ENCODE measurements at regions not wholly inside any gene's neighbourhood (a gene's known extent, or its start where the extent isn't known, plus 50 kb on each side); places are given as distances from the start of the nearest gene placed in this dataset.

DNA sequence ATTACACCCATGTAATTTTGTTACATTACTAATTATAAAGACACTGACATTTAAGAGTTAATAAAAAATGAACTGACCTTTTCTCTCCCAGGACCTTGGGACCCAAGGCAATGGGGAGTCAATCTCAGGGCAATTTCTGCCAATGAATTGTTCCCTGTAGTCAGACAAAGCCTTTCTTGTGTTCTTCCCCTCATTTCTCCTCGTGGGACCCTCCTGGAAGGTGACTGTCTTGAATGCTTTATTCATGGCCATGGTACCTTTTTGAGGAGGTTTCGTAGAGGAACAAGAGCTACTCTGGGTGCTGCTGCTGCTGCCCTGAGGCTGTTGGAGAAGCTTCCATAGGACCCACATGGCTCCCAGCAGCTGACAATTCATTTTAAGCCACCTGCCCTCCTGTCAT is 190.3 kb downstream of the SNX18 start:
- Mint-ChIP-seq H3K4me1 (peaks cover 10 to 21% (median 15%) of the 10 kb centered on the region in 3 donors), H3K27me3 (peaks cover 2% of the 10 kb centered on the region), H3K27ac (no peak overlapping the region), H3K36me3 (no peaks in the 10 kb centered on the region), H3K4me3 (no peak overlapping the region), H3K9me3 (peaks cover 0 to 2% (median 0%) of the 10 kb centered on the region in 3 donors)

DNA sequence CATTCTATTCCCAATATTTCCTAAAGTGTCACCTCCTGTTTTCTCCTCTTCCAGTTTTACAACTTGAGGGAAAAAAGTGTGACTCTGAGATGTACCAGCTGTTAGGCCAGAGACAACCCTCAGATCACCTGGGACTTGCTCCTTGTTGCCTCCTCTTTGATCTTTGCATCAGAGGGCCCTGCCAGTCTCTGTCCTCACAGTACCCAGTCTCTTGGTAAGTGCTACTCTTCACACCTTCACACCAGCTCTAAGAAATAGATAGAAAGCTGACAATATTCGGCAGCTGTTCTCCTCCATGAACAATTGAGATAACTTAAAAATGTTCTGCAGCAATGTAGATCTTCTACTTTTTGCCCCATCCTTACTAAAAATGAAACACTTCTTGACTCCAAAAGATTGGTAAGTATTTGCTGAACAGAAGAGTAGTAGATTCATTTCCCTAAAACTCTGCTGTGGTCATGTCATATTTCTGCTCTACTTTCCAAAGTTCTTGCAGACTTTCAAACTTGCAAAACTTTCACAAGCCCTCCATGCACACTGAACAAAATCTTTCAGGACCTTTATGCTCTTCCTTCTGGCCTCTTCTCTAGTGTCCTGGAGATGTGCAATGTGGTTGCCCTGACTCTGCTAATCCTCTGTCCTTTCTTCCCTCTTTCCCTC is 188.6 kb downstream of the SNX18 start:
- no peaks in the 10 kb centered on the region for H3K36me3 Mint-ChIP-seq
- peaks cover 0 to 2% (median 0%) of the 10 kb centered on the region in 3 donors for H3K9me3 Mint-ChIP-seq
- H3K27ac Mint-ChIP-seq = no peak overlapping the region
- no peaks in the 10 kb centered on the region for H3K27me3 Mint-ChIP-seq
- peaks cover 10 to 26% (median 15%) of the 10 kb centered on the region in 3 donors for H3K4me1 Mint-ChIP-seq
- H3K4me3 Mint-ChIP-seq = peak overlapping the region in 1 of 4 donors; percentile 32

DNA sequence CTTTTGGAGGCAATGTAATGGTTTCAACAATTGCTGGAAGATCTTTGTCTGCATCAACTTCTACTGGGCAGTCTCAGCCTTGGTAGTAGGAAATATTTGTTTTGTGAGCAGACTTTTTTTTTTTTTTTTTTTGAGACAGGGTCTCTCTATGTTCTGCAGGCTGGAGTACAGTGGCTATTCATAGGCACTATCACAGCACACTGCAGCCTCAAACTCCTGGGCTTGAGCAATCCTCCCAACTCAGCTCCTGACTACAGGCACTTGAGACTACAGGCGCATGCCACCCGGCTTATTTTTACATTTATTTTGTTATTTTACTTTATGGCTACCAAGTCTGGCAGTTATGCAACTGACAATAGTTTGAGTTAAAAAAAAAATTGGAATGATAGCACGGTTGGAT is 187.3 kb downstream of the SNX18 start:
- H3K36me3 Mint-ChIP-seq = no peaks in the 10 kb centered on the region
- H3K4me3 Mint-ChIP-seq = no peak overlapping the region
- H3K9me3 Mint-ChIP-seq = peaks cover 0 to 2% (median 0%) of the 10 kb centered on the region in 3 donors
- H3K27ac Mint-ChIP-seq = no peak overlapping the region
- H3K27me3 Mint-ChIP-seq = no peaks in the 10 kb centered on the region
- H3K4me1 Mint-ChIP-seq = peaks cover 10 to 26% (median 15%) of the 10 kb centered on the region in 3 donors

DNA sequence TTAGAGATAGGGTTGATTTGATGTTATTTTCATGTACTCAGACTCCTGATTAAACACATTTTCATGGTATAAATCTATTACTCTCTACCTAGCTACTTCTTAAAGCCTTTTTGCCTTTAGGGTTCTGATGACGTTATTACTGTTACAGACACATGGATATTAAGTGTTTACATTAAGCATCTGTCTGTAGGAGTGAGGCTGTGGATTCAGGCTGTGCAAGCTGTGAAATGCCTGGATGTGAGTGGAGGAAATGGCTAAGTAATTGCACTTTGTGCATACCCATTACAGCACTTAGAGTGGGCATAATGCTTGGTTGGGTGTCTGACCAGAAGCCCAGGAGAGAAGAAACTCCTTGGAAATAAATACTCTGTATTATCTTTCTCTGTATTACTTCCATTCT is 186.8 kb downstream of the SNX18 start:
- H3K4me1 Mint-ChIP-seq = peaks cover 10 to 26% (median 15%) of the 10 kb centered on the region in 3 donors
- H3K27me3 Mint-ChIP-seq = no peaks in the 10 kb centered on the region
- no peak overlapping the region for H3K27ac Mint-ChIP-seq
- no peak overlapping the region for H3K4me3 Mint-ChIP-seq
- no peaks in the 10 kb centered on the region for H3K36me3 Mint-ChIP-seq
- H3K9me3 Mint-ChIP-seq = peaks cover 0 to 4% (median 0%) of the 10 kb centered on the region in 3 donors

DNA sequence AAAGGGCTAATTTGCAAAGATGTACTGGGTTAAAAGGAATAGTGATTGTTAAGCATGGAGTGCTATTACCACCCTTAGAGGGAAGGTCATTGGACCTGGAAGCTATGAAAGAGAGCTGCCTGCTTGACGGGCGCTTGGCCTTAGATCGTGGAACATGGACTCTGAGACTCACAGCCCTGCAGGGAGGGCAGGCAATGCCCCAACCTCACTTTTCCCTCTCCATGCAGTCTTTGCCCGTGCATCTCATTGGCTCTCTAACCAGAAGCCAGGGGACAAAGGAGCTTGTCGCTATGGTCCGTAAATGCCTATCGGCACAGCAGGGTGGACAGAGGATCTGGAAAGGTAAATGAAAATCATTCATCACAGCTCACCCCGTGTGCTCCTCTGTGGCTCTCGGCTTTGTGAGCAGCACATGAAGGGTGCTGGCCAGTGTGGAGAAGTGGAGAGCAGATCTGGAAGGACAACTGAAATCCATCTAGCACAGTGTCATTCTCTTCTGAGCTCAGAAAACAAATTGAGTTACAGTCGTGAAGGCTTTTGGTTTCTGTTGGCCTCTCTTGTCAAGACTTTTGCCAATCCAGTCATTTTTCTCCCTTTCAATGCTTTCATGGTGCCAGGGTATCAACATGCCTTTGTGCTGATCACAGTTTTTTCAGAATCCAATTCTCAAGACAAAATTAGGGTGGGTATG is 186.2 kb downstream of the SNX18 start:
- Mint-ChIP-seq H3K9me3 (peaks cover 0 to 5% (median 0%) of the 10 kb centered on the region in 3 donors), H3K4me1 (peaks cover 10 to 26% (median 15%) of the 10 kb centered on the region in 3 donors), H3K36me3 (no peaks in the 10 kb centered on the region), H3K4me3 (no peak overlapping the region), H3K27ac (no peak overlapping the region), H3K27me3 (no peaks in the 10 kb centered on the region)

DNA sequence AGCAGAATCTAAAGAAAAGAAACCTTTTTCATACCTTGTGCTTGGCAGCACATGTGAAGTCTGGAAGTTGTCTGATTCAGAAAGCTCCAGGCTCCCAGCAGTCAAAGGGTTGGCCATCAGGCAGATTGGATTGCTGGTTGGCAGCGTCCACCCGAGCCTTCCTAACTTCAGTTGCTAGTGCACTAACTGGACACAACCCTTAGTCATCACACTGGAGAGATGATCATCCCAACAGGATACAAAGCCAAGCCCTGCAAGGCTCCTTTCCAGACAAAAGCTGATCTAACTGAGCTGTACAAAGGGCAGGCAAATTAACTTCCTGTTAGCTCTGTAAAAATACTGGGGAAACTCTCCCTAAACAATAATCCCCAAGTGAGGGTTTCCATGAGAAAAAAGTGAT is 185.6 kb downstream of the SNX18 start:
- peaks cover 10 to 26% (median 15%) of the 10 kb centered on the region in 3 donors for H3K4me1 Mint-ChIP-seq
- H3K9me3 Mint-ChIP-seq = peaks cover 0 to 5% (median 0%) of the 10 kb centered on the region in 3 donors
- no peaks in the 10 kb centered on the region for H3K27me3 Mint-ChIP-seq
- no peak overlapping the region for H3K4me3 Mint-ChIP-seq
- peak overlapping the region in 1 of 3 donors; percentile 48 for H3K27ac Mint-ChIP-seq
- H3K36me3 Mint-ChIP-seq = no peaks in the 10 kb centered on the region

DNA sequence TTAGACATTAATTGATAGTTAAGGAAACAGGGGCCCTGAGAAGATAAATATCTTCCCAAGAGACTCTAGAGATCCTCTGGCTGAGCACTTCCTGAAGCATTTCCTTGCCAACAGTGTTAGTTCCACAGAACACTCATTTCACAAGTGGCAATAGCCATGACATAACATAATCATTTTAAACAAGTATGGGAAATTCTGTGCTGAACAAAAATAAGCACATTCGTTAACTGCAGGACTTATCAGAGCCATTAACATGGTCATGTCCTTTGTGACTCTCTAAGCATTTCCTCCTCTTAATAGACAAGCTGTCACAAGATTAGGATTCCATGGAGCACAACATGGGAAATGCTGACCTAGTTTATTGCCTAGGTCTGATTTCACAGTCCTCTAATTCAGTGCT is 184.9 kb downstream of the SNX18 start:
- no peaks in the 10 kb centered on the region for H3K36me3 Mint-ChIP-seq

DNA sequence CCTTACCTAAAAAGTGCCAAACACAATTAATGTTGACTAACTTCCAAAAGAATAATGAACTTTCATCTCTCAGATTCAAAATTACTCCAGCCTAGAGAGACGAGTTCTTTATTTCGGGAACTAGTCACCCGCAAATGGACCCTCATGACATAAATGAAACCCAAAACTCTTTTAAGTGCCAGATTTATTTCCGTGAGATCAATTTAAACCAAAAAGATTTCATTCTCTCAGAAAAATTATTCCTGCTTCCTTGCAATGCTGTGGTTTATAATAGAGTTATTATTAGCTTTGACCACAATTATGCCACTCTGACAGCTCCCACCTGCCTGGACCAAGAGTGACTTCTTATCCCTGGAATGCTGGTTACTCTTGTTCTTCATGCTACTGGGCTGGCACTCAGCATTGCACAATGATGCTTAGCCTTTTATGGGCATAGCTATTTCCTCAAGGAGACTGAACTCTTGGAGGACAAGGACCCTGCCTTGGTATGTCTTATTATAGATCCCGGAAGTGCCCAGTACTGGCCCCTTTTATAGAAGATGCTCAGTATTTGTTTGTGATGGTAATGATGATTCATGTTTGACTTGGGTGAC is 183.5 kb downstream of the SNX18 start:
- Mint-ChIP-seq H3K27ac (no peak overlapping the region), H3K4me3 (no peak overlapping the region), H3K27me3 (no peaks in the 10 kb centered on the region), H3K36me3 (no peaks in the 10 kb centered on the region), H3K9me3 (peaks cover 0 to 5% (median 0%) of the 10 kb centered on the region in 3 donors), H3K4me1 (peaks cover 2 to 14% (median 11%) of the 10 kb centered on the region in 3 donors)

More for the DNA sequence above, 184.9 kb downstream of the SNX18 start:
- Mint-ChIP-seq H3K9me3 (peaks cover 0 to 5% (median 0%) of the 10 kb centered on the region in 3 donors), H3K4me3 (no peak overlapping the region), H3K27ac (no peak overlapping the region), H3K4me1 (peaks cover 10 to 25% (median 15%) of the 10 kb centered on the region in 3 donors), H3K27me3 (no peaks in the 10 kb centered on the region)

DNA sequence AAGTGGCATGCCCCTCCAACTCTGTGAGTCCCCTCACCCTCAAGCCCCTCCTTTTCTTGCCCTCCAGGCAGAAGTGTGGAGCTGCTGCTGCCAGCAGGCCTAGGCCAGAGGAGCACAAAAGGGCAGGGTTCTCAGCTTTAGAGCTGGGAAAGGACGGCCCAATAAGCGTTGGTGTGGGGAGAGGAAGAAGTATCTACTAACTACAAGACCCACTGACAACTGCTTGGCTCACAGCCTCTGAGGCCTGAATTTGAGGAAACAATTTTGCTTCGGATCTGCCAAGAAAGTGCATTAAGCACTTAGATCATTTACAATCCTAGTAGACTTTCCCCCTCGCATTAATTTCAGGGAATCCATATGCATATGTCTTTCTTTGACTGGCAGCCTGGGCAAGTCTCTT is 179.4 kb downstream of the SNX18 start:
- Mint-ChIP-seq H3K4me1 (peaks cover 1 to 6% (median 3%) of the 10 kb centered on the region in 3 donors), H3K9me3 (peaks cover 0 to 5% (median 0%) of the 10 kb centered on the region in 3 donors), H3K27me3 (no peaks in the 10 kb centered on the region), H3K36me3 (no peaks in the 10 kb centered on the region), H3K27ac (no peak overlapping the region), H3K4me3 (no peak overlapping the region)

DNA sequence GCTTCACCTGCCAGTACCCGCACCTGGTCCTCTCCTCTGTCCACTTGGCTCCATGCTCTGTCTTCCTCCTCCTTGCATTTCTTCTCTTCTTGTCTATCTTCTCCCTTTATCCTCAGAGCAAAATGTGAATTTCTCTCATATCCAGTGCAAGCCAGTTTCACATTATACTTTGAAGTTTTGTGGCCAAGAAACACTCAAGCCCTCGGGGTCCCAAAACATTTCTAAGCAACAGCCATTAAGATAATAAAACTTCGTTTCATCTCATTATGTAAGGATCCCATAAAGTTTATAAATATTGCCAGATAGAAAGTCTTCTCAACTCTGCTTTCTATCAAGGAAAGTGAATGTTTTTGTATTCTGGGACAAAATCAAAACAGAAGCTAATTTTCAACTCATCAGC is 178.8 kb downstream of the SNX18 start:
- no peak overlapping the region for H3K27ac Mint-ChIP-seq
- H3K4me3 Mint-ChIP-seq = no peak overlapping the region

DNA sequence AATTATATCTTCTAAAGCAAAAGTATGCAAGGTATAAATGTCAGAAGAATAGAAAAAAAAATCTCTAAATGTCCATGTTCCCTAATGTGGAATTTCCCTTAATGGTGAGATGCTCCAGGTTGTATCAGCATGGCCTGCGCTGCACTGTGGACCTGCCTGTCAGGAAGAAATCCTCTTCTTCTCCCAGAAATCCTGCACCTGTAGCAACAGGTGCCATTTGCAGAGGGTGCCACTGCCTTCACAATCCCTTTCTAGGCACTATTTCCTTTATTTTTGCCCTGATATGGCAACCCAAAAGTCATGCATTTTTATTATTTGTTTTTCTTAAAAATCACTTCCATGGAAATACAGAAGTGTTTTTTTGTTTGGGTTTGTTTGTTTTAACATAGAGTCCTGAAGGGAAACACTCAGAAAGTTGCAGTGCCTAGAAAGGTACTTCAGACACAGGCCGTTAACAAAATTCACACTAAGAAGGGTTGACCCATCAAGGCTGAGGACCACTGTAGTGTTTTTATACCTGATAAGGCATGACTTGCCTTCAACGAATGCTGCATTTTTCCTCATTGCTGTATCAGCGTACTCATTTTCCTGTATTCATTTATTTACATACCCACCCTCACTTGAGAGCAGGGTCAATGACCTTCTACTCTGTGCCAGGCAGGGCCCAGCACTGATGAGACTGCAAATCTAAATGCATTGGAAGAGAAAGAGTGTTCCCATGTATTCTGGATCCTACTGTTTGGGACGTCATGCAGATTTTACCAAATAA is 177.8 kb downstream of the SNX18 start:
- Mint-ChIP-seq H3K27ac (no peak overlapping the region), H3K9me3 (peaks cover 0 to 5% (median 0%) of the 10 kb centered on the region in 3 donors), H3K36me3 (no peaks in the 10 kb centered on the region), H3K27me3 (no peaks in the 10 kb centered on the region), H3K4me1 (peaks cover 8 to 13% (median 11%) of the 10 kb centered on the region in 3 donors), H3K4me3 (no peak overlapping the region)

More for the DNA sequence above, 178.8 kb downstream of the SNX18 start:
- Mint-ChIP-seq H3K36me3 (no peaks in the 10 kb centered on the region), H3K4me1 (peaks cover 7 to 10% (median 9%) of the 10 kb centered on the region in 3 donors), H3K9me3 (peaks cover 0 to 5% (median 0%) of the 10 kb centered on the region in 3 donors), H3K27me3 (no peaks in the 10 kb centered on the region)

DNA sequence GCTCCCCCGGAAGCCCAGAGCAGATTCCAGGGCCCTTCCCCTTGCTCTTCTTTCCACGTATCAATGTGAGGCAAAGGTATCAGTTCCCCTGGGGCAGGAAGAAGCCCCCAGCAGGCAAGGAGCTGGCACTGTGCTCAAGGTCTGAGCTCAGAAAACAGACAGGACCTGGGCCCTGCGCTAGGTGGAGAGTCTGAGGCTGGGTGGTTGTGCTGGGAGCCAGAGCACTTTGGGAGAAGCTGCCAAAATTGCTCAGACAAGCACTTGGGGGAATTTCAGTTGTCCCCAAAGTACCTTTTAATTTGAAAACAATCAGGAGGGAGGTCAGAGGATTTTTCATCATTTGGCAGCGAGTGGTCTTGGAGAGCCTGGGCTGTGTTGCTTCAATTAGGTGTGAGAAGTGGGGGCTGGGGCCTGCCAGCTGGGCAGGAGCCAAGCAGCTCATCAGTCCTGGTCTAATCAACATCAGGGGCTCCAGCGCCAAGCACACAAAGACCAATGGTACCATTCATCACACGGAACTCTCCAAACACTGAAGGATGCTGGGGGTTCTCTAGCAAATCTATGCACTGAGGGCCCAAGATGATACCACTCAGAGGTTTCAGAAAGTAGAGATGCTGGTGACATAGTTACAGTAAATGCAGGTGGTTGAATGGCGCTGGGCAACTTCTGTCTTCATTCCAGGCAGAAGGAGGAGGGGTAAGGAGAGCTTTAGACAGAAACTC is 176.5 kb downstream of the SNX18 start:
- Mint-ChIP-seq H3K9me3 (no peaks in the 10 kb centered on the region), H3K27ac (no peak overlapping the region), H3K4me3 (no peak overlapping the region), H3K27me3 (no peaks in the 10 kb centered on the region), H3K36me3 (no peaks in the 10 kb centered on the region), H3K4me1 (peaks cover 13 to 20% (median 14%) of the 10 kb centered on the region in 3 donors)

DNA sequence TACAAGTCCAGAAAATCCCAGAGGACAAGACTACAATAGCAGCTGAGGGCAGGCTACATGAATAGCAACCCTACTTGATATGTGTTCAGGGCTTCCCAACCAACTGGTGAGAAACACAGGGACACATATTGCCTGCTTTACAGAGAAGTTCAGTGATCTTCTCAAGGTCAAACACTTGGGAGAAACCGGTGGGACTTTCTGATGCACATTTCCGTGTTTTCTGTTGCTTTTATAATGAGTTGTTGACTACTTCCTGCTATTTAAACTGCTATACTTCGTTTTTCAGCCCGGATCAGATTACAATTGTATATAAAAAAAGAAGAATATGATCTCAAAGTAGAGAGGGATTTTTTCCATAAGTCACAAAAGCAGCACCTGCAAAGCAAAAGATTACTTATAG is 175.1 kb downstream of the SNX18 start:
- no peak overlapping the region for H3K27ac Mint-ChIP-seq
- H3K9me3 Mint-ChIP-seq = no peaks in the 10 kb centered on the region
- no peaks in the 10 kb centered on the region for H3K27me3 Mint-ChIP-seq
- peaks cover 15 to 23% (median 18%) of the 10 kb centered on the region in 3 donors for H3K4me1 Mint-ChIP-seq
- no peaks in the 10 kb centered on the region for H3K36me3 Mint-ChIP-seq
- H3K4me3 Mint-ChIP-seq = no peak overlapping the region

DNA sequence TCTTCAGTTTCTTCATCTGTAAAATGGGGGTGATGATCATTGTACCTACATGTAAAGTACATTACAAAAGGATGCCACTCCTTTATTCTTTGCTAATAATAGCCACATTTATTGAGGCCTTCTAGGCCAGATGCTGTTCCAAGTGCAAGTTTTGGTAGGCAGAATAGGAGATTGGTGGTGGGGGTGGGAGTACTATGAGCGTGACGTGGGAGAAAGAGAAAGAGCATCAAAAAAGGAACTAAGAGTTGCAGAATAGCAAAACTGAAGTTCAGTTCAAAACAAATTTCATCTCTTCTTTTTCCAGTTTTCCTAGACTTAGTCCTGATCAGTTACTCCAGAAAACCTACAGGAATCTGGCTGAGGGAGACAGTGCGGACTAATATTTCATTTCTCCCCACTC is 174.1 kb downstream of the SNX18 start:
- peaks cover 15 to 23% (median 18%) of the 10 kb centered on the region in 3 donors for H3K4me1 Mint-ChIP-seq
- H3K27ac Mint-ChIP-seq = no peak overlapping the region
- H3K36me3 Mint-ChIP-seq = no peaks in the 10 kb centered on the region
- no peaks in the 10 kb centered on the region for H3K9me3 Mint-ChIP-seq
- H3K27me3 Mint-ChIP-seq = no peaks in the 10 kb centered on the region
- peak overlapping the region in 2 of 4 donors; percentile 23 to 44 for H3K4me3 Mint-ChIP-seq

Measured in IgD-negative memory B cell (primary cell).